SK-N-MC (cell line): ENCODE measurements at regions not wholly inside any gene's neighbourhood (a gene's known extent, or its start where the extent isn't known, plus 50 kb on each side); places are given as distances from the start of the nearest gene placed in this dataset.

Experiments used
- EZH2 ChIP-seq: fragments of 200-600 bp; sonication (generic); IDR thresholded peaks from one replicate; pipeline ENCODE4 v1.6.1; 2017; ENCODE audit warnings: antibody characterized with exemption
- POLR2AphosphoS5 ChIP-seq: IDR thresholded peaks from 2 replicates; pipeline ENCODE4 v1.6.1; 2012; ENCODE audit warnings: mild to moderate bottlenecking, low read depth, low read length, borderline replicate concordance

DNA sequence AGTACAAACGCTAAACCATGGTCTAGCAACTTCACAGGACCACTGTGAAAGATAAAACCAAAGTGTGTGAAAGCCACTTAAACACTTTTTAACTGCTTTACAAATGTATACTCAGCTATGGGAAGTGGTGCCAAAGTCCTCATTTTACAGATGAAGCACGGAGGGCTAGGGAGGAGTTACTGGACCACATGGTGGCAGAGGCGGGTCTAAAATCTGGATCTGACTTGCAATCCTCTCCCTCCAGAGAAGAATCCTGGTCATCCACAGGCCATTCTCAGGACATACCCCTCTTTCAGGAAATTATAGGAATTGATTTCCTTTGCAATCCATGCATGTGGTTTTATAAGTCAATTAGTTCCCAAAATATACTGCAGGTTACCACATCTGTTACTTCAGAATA is 84.6 kb upstream of the GYPC start:
- TF ChIP-seq POLR2AphosphoS5 = no peak
- no peak for TF ChIP-seq EZH2
